Right renal cortex interstitium (tissue), 3 donors: ENCODE measurements at regions not wholly inside any gene's neighbourhood (a gene's known extent, or its start where the extent isn't known, plus 50 kb on each side); places are given as distances from the start of the nearest gene placed in this dataset.
"Not testable (repeated sequence)": the region's sequence is repeated elsewhere in the genome, so short reads cannot be mapped to it uniquely, and the experiment has no call there.

Experiments
- DNase-seq, 3 donors: peaks; one replicate each; pipeline ENCODE4 v3.0.0-alpha.2; 2013; ENCODE audit warnings: low read depth in 3 of 3, low spot score in 2 of 3

GRCh38 chr11:79610678-79611077 is 169.8 kb upstream of the TENM4 start:
- no peak for DNase-seq

DNA sequence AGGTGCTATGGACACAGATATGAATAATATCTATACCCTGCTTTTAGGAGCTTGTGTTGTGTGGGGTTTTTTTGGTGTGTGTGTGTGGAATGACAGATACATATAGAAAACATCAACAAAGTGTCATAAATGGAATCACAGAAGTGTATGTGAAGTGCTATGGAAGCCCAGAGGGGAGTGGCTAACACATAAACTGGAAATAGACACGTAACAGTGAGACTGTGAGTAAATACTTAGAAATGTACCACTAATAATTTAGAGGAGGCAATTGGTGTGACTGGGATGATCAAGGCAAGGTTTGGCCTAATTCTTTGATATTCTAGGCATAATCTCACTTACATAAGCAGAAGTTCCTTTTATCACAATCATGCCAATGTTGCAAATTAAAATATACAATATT is 169.3 kb upstream of the TENM4 start:
- DNase-seq: no peak

DNA sequence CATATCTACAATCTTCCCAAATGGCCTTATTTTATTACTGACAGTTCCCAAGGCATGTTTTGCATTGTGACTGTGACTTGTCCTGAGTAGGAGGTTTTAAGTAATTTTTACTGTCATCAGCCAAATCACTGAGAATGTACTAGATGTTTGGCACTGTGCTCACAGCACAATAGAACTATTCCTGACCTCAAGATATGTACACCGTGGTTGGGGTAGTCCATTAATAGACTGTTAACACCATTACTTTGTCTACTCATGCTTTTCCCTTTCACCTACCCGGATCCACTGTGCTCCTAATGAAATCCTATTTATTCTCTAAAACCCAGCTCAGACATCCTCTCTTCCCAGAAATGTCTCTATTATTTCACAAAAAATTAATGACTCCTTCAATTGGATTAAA is 168.7 kb upstream of the TENM4 start:
- DNase-seq: no peak

DNA sequence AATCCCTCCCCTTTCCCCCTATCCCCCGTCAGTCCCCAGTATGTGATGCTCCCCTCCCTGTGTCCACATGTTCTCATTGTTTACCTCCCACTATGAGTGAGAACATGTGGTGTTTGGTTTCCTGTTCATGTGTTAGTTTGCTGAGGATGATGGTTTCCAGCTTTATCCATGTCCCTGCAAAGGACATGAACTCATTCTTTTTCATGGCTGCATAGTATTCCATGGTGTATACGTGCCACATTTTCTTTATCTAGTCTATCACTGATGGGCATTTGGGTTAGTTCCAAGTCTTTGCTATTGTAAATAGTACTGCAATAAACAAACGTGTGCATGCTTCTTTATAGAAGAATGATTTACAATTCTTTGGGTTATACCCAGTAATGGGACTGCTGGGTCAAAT is 165.6 kb upstream of the TENM4 start:
- not testable (repeated sequence) for DNase-seq

- no peak for DNase-seq
Measured at GRCh38 chr11:79600711-79601110, 159.9 kb upstream of the TENM4 start.

DNA sequence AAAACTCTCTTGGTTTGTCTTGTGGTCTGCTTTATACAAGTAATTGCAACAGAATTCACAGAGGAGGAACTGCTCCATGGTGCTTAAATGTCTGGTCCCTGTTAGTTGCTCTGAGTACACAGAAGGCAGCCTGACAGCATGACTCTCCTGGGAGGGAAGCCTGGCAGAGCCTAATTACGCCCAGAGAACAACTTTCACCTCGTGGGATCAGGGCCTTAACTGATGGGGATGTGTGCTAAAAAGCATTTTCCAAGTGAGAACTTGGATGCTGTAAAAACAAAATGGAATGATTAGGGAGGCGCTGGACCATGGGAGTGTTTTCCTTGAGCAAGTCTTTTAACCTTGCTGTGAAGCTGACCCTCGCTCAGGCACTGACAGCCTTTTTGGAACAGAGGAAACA is 154.0 kb upstream of the TENM4 start:
- DNase-seq: peak in 1 of 3 donors; percentile 23

- DNase-seq: no peak
Measured at GRCh38 chr11:79592824-79593223, 152.0 kb upstream of the TENM4 start.

DNA sequence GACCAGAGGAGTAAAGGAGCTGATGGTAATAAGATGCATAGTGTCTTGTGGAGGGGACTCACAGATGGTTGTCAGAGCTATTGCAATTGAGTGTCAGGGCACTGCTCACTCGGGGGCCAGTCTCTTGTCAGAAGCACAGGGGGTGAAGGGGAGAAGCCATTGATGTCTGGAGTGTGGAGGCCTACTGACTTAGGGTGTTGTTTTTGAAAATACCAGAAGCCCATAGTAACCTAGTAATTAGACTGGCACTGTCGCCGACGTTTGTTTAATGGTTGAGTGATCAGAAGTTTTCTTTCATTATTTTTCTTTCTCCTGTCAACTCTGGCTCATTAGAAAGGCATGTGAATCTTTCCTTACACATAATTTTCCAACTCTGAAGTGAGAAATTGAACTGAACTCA is 151.6 kb upstream of the TENM4 start:
- DNase-seq: no peak

- DNase-seq: no peak
Measured at GRCh38 chr11:79582434-79582833, 141.6 kb upstream of the TENM4 start.

- no peak for DNase-seq
Measured at GRCh38 chr11:79579063-79579462, 138.2 kb upstream of the TENM4 start.

- no peak for DNase-seq
Measured at GRCh38 chr11:79578116-79578515, 137.3 kb upstream of the TENM4 start.

DNA sequence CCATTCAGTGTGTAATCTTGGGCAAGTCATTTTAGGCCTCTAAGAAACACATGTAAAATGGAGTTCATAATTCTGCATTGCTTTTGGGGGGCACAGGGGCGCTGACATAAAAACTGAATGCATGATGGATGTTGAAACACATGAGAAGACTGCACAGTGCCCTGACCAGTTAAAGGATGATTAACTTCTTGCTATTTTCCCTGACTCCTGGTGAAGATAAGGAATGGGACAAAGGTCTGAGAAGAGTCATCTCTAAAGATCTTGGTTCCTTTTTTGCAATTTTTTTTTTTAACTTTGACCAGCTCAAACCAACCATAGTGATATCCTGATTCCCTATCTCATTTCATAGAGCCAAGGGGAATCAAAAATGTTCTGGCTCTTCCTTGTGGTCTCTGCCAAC is 134.9 kb upstream of the TENM4 start:
- no peak for DNase-seq

DNA sequence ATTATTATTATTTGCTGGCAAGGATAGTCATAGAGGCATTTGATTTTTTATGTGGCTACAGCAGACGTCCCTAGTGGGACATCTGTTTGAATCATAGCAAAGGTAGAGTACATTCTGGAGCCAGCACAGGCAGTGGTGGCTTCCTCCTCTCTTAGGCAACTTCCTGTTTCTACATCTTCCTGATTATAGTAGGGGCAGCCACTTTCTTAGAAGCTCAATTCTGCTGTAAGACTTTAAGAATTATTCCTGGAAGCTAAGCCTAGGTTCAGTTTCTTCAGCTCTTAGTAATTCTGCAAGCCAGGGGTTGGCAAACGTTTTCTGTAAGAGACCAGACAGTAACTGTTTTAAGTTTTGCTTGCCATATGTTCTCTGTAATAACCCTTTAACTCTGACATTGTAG is 129.3 kb upstream of the TENM4 start:
- no peak for DNase-seq

GRCh38 chr11:79564288-79564925 is 123.6 kb upstream of the TENM4 start:
- no peak for DNase-seq

GRCh38 chr11:79561496-79561895 is 120.7 kb upstream of the TENM4 start:
- no peak for DNase-seq

- DNase-seq: no peak
Measured at GRCh38 chr11:79550809-79551208, 110.0 kb upstream of the TENM4 start.

DNA sequence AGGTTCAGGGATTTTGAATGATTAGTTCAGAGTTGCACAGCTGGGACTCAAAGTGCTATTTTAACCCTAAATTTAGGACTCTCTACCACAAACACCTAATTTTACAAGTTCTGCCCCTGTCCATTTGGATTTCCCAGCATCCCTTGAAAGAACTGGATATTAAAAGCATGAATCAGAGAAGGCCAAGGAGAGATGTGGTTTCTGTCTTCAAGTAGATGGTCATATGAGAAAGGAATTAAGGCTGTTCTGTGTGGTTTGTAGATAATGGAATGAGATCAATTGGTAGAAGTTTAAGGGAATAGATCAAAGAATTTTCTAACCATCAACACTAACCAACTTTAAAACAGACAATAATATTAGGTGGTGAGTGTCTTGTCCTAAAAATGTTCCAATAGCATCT is 106.4 kb upstream of the TENM4 start:
- no peak for DNase-seq

GRCh38 chr11:79546351-79546750 is 105.5 kb upstream of the TENM4 start:
- peak in 1 of 3 donors; percentile 4 for DNase-seq

GRCh38 chr11:79544361-79544760 is 103.5 kb upstream of the TENM4 start:
- DNase-seq: no peak

DNA sequence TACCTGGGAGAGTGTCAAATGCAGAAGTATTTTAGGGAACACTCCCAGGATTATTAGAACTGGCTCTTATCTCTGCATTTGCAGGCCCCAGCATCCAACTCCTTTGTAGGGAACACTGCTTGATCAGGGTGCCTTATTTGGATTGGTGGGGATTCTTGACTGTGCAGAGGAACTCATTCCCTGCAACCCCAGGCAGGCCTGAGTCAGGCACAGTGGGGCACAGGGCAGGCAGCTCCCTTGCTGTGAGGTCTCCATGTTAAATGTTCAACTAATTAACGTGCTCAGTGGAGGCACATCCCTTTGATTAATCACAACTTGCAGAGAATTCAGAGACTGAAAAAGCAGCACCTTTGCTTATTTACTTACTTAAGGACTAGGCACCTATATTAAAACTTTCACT is 102.3 kb upstream of the TENM4 start:
- no peak for DNase-seq

DNA sequence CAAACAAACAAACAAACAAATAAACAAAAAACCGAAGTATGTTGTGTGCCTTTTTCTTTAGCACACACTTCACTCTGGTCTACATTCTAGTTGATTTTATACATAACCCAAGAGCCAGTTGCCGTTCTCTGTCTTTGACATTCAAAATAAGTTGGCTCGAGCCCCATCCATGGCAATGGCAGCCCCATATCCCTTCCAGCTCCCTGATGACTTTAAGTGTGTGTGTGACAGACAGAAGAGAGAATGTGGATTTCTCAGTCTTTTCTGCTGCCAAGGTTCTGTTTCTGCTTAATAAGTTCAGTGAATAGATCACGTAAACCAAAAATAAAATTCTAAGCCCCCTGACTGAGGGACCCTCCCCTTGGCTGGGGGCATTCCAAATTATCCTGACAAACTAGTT is 100.6 kb upstream of the TENM4 start:
- no peak for DNase-seq

- DNase-seq: no peak
Measured at GRCh38 chr11:79538775-79539174, 97.9 kb upstream of the TENM4 start.

DNA sequence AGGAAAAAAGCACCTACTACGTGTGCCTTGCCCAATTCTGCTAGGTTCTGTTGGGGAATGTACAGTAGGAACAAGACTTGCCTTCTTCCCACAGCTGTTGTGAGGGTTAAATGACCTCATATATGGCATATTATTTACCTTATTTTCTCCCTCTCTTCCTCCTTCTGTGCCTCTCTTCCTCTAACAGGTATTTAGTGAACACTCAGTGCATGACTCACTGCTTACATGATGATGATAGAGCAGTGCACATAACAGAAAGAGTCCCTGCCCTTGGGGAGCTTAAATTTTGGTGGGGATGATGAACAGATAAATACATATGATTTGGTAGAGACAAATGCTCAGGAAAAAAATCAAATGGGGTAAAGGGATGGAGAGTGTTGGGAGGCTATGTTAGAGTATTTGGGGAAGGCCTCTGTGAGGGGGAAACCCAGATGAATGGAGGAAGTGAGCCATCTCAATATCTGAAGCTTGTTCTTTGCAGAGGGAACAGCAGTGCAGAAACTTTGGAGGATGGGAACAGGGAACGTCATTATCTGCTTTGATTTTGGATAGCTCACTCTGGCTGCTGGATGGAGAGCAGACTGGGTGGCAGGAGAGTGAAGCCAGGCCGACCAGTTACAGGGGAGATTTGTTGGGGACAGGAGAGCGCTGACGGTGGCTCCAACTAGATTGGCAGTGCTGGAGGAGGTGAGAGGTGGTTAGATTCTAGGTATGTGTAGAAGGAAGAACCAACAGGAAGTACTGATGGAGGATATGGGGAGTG is 95.5 kb upstream of the TENM4 start:
- no peak for DNase-seq
